Endodermal cell (in vitro differentiated cells): ENCODE measurements at regions not wholly inside any gene's neighbourhood (a gene's known extent, or its start where the extent isn't known, plus 50 kb on each side); places are given as distances from the start of the nearest gene placed in this dataset.

Experiments used
- DNase-seq: peaks from one replicate; pipeline ENCODE4 v3.0.0-alpha.2; 2017
- H3K27ac ChIP-seq: 2 replicates; pipeline ENCODE4 v1.5.1; 2013; ENCODE audit warnings: mild to moderate bottlenecking, low read depth, low read length, moderate library complexity
- H3K27me3 ChIP-seq: 2 replicates; pipeline ENCODE4 v1.6.1; 2013; ENCODE audit warnings: mild to moderate bottlenecking, low read length, moderate library complexity; ENCODE audit not compliant: insufficient read depth, control insufficient read depth, poor library complexity, severe bottlenecking
- H3K36me3 ChIP-seq: 2 replicates; pipeline ENCODE4 v1.7.0; 2013; ENCODE audit warnings: mild to moderate bottlenecking, low read length, moderate library complexity; ENCODE audit not compliant: control insufficient read depth, insufficient read depth
- H3K4me1 ChIP-seq: one replicate; pipeline ENCODE4 v1.7.0; 2013; ENCODE audit warnings: low read length; ENCODE audit not compliant: control insufficient read depth, insufficient read depth
- H3K4me3 ChIP-seq: 2 replicates; pipeline ENCODE4 v1.5.1; 2013; ENCODE audit warnings: mild to moderate bottlenecking, low read length, moderate library complexity
- H3K9ac ChIP-seq: 2 replicates; pipeline ENCODE4 v1.6.1; 2013; ENCODE audit warnings: mild to moderate bottlenecking, low read length, moderate library complexity; ENCODE audit not compliant: poor library complexity, severe bottlenecking; ENCODE audit errors: extremely low read depth
- H3K9me3 ChIP-seq: 2 replicates; pipeline ENCODE4 v1.6.1; 2013; ENCODE audit warnings: mild to moderate bottlenecking, low read length, moderate library complexity; ENCODE audit not compliant: control insufficient read depth
- H3K27ac Mint-ChIP-seq: 2 replicates; pipeline ENCODE4 v1.8.0; 2020; ENCODE audit warnings: mixed read lengths
- H3K27me3 Mint-ChIP-seq: 2 replicates; pipeline ENCODE4 v1.8.0; 2021; ENCODE audit warnings: mild to moderate bottlenecking, mixed read lengths; ENCODE audit not compliant: insufficient read depth
- H3K36me3 Mint-ChIP-seq: 2 replicates; pipeline ENCODE4 v1.8.0; 2020; ENCODE audit warnings: low read depth, mixed read lengths
- H3K4me1 Mint-ChIP-seq: 2 replicates; pipeline ENCODE4 v1.8.0; 2020; ENCODE audit warnings: mixed read lengths
- H3K4me3 Mint-ChIP-seq: 2 replicates; pipeline ENCODE4 v1.8.0; 2020; ENCODE audit warnings: mild to moderate bottlenecking, moderate library complexity, mixed read lengths
- H3K9me3 Mint-ChIP-seq: 2 replicates; pipeline ENCODE4 v1.8.0; 2020; ENCODE audit warnings: mild to moderate bottlenecking, mixed read lengths
- WGBS, 2 experiments: methylation state at CpG; one replicate each; pipeline versions ENCODE4 v1.1.5 to v1.1.7; 2013; ENCODE audit warnings: missing lambda C conversion rate in 2 of 2, mixed read lengths in 1 of 2; ENCODE audit not compliant: insufficient coverage in 1 of 2, insufficient read length in 1 of 2; 5-methylcytosine and 5-hydroxymethylcytosine counted together
- TF ChIP-seq, protein P1 (sequence below): fragments of 200-600 bp; sonication (generic); conservative IDR thresholded peaks from 2 replicates; pipeline ENCODE4 v1.5.0; 2021; ENCODE audit warnings: antibody characterized with exemption, mild to moderate bottlenecking

DNA sequence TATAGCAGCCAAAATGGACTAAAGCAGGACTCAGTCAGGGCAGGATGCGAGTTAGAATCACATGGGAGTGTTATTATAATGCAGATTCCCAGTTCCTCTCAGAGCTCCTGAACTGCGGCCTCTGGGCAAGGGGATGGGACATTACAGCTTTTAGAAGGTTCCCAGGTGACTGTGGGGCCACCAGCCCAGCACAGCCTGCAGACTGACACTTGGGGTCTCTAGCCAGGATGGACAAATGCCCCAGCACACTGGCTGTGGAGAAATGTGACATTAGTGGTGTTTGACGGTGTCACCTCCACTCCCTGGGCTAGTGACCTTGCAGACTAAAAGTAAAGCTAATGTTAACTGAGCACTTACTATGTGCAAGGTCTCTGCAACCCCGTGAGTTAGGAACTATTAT, 238.0 kb upstream of the HS6ST1 start:
- H3K4me3 Mint-ChIP-seq: no peak overlapping the region
- no peak overlapping the region for H3K27ac ChIP-seq
- no peaks in the 10 kb centered on the region for H3K36me3 Mint-ChIP-seq
- no peak overlapping the region for H3K9ac ChIP-seq
- peaks cover 2% of the 10 kb centered on the region for H3K27me3 Mint-ChIP-seq
- H3K36me3 ChIP-seq: no peaks in the 10 kb centered on the region
- no peaks in the 10 kb centered on the region for H3K27me3 ChIP-seq
- H3K4me3 ChIP-seq: no peak overlapping the region
- TF ChIP-seq, protein P1, sequence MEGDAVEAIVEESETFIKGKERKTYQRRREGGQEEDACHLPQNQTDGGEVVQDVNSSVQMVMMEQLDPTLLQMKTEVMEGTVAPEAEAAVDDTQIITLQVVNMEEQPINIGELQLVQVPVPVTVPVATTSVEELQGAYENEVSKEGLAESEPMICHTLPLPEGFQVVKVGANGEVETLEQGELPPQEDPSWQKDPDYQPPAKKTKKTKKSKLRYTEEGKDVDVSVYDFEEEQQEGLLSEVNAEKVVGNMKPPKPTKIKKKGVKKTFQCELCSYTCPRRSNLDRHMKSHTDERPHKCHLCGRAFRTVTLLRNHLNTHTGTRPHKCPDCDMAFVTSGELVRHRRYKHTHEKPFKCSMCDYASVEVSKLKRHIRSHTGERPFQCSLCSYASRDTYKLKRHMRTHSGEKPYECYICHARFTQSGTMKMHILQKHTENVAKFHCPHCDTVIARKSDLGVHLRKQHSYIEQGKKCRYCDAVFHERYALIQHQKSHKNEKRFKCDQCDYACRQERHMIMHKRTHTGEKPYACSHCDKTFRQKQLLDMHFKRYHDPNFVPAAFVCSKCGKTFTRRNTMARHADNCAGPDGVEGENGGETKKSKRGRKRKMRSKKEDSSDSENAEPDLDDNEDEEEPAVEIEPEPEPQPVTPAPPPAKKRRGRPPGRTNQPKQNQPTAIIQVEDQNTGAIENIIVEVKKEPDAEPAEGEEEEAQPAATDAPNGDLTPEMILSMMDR: no peak
- no peaks in the 10 kb centered on the region for H3K4me1 ChIP-seq
- no peaks in the 10 kb centered on the region for H3K4me1 Mint-ChIP-seq
- H3K27ac Mint-ChIP-seq: no peak overlapping the region
- WGBS, 2 experiments: 94 to 96% methylated on average over 4 of the region's 4 CpGs
- DNase-seq: no peak
- H3K9me3 ChIP-seq: no peaks in the 10 kb centered on the region
- no peaks in the 10 kb centered on the region for H3K9me3 Mint-ChIP-seq

DNA sequence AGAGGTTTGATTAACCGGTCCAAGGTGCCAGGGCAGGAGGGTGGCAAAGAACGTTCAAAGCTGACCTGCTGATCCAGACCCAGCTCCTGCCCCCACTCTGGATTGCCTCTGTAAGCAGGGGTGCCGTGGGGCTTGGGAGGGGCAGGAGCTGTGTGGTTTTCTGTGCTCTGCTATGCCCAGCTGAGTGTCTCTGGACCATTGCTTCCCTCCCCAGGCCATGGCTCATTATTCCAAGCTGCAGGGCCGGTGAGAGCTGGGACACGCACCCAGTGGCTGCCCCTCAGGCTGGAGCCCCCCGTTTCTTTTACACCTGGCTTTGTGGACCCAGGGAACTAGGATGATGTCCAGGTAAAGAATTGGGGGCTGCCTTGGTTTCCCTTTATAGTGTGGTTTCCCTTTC, 238.4 kb upstream of the HS6ST1 start:
- H3K9me3 Mint-ChIP-seq: no peaks in the 10 kb centered on the region
- Histone ChIP-seq H3K27me3 (no peaks in the 10 kb centered on the region), H3K27ac (no peak overlapping the region), H3K4me3 (no peak overlapping the region), H3K36me3 (no peaks in the 10 kb centered on the region), H3K9ac (no peak overlapping the region), H3K4me1 (no peaks in the 10 kb centered on the region), H3K9me3 (no peaks in the 10 kb centered on the region)
- H3K4me3 Mint-ChIP-seq: no peak overlapping the region
- no peaks in the 10 kb centered on the region for H3K36me3 Mint-ChIP-seq
- no peak for DNase-seq
- TF ChIP-seq, protein P1: no peak
- no peak overlapping the region for H3K27ac Mint-ChIP-seq
- 88 to 90% methylated on average over 2 to 6 of the region's 6 CpGs for WGBS, 2 experiments
- H3K27me3 Mint-ChIP-seq: peaks cover 2% of the 10 kb centered on the region
- H3K4me1 Mint-ChIP-seq: no peaks in the 10 kb centered on the region

GRCh38 chr2:128557831-128558241, 239.2 kb upstream of the HS6ST1 start:
- H3K9me3 ChIP-seq: no peaks in the 10 kb centered on the region
- WGBS, 2 experiments: 85 to 90% methylated on average over 4 of the region's 4 CpGs
- no peak overlapping the region for H3K4me3 ChIP-seq
- Mint-ChIP-seq H3K9me3 (no peaks in the 10 kb centered on the region), H3K36me3 (no peaks in the 10 kb centered on the region), H3K4me3 (no peak overlapping the region), H3K27ac (no peak overlapping the region), H3K4me1 (no peaks in the 10 kb centered on the region), H3K27me3 (peaks cover 2% of the 10 kb centered on the region)
- no peaks in the 10 kb centered on the region for H3K4me1 ChIP-seq
- no peaks in the 10 kb centered on the region for H3K36me3 ChIP-seq
- TF ChIP-seq, protein P1: no peak
- DNase-seq: no peak
- H3K27ac ChIP-seq: no peak overlapping the region
- no peak overlapping the region for H3K9ac ChIP-seq
- H3K27me3 ChIP-seq: no peaks in the 10 kb centered on the region
